B cell (primary cell): ENCODE measurements at regions not wholly inside any gene's neighbourhood (a gene's known extent, or its start where the extent isn't known, plus 50 kb on each side); places are given as distances from the start of the nearest gene placed in this dataset.

Experiments
- ATAC-seq: fragments of 200-7000 bp; cut with Tn5 transposase; one replicate; pipeline ENCODE4 v1.10.0; 2021; ENCODE audit warnings: low read depth, mild to moderate bottlenecking, moderate number of reproducible peaks, moderate library complexity
- CTCF ChIA-PET: fragments of 350-600 bp; sonication (Branson Sonifier 250); formaldehyde crosslinking; loops from one replicate; lab custom pipeline; 2021; ENCODE audit warnings: antibody characterized with exemption, inconsistent platforms; lab: Charles Lee
- POLR2A ChIA-PET: fragments of 350-600 bp; sonication (Branson Sonifier 250); formaldehyde crosslinking; loops from one replicate; lab custom pipeline; 2021; ENCODE audit warnings: antibody characterized with exemption; lab: Charles Lee
- DNase-seq: peaks from one replicate; pipeline ENCODE4 v3.0.0; 2013
- H2AFZ ChIP-seq: 2 replicates; pipeline ENCODE4 v1.6.1; 2012; ENCODE audit warnings: mild to moderate bottlenecking, low read depth, low read length; ENCODE audit not compliant: insufficient read depth, poor library complexity, severe bottlenecking
- H3K27ac ChIP-seq, 2 donors: 1 replicate in 1 of 2; 2 replicates in 1 of 2; pipeline ENCODE4 v1.5.1; 2012 to 2013; ENCODE audit warnings: low read length in 2 of 2, mild to moderate bottlenecking in 2 of 2, moderate library complexity in 1 of 2
- H3K27me3 ChIP-seq, 4 experiments: fragments of 200-600 bp in 1 of 4; sonication (generic) in 1 of 4; replicated peaks in 1 of 4; 1 replicate in 2 of 4; 2 replicates in 2 of 4; pipeline versions ENCODE4 v1.6.1 to v1.7.0; 2013 to 2016; ENCODE audit warnings: low read length in 3 of 4, mild to moderate bottlenecking in 2 of 4, mixed read lengths in 1 of 4, moderate library complexity in 1 of 4; ENCODE audit not compliant: insufficient read depth in 4 of 4, control insufficient read depth in 3 of 4; ENCODE audit errors: control extremely low read depth in 1 of 4
- H3K36me3 ChIP-seq, 2 experiments: replicated peaks in 1 of 2; 1 replicate in 1 of 2; 2 replicates in 1 of 2; pipeline versions ENCODE4 v1.6.1 to v1.7.1; 2013; ENCODE audit warnings: low read length in 1 of 2; ENCODE audit not compliant: insufficient read depth in 2 of 2, control insufficient read depth in 1 of 2; ENCODE audit errors: control extremely low read depth in 1 of 2, extremely low read depth in 1 of 2
- H3K4me1 ChIP-seq, 2 donors: fragments of 200-600 bp in 1 of 2; sonication (generic) in 1 of 2; 1 replicate in 1 of 2; 2 replicates in 1 of 2; pipeline versions ENCODE4 v1.5.1 to v1.6.1; 2013 to 2017; ENCODE audit warnings: low read length in 2 of 2; ENCODE audit not compliant: control insufficient read depth in 2 of 2, insufficient read depth in 2 of 2
- H3K4me2 ChIP-seq: replicated peaks from 2 replicates; pipeline ENCODE3; 2012; ENCODE audit warnings: mild to moderate bottlenecking, low read depth, low read length; ENCODE audit not compliant: poor library complexity, severe bottlenecking
- H3K4me3 ChIP-seq, 5 experiments: fragments of 200-600 bp in 1 of 5; sonication (generic) in 1 of 5; 1 replicate in 3 of 5; 2 replicates in 2 of 5; pipeline versions ENCODE4 v1.5.1 to v1.7.0; 2011 to 2016; ENCODE audit warnings: low read length in 4 of 5, mild to moderate bottlenecking in 4 of 5, low read depth in 2 of 5, control low read depth in 1 of 5, moderate library complexity in 1 of 5; ENCODE audit not compliant: insufficient read depth in 1 of 5; ENCODE audit errors: control extremely low read depth in 1 of 5, extremely low read depth in 1 of 5
- H3K79me2 ChIP-seq: fragments of 200-600 bp; sonication (generic); one replicate; pipeline ENCODE4 v1.6.0; 2016; ENCODE audit warnings: low read length; ENCODE audit not compliant: control insufficient read depth, insufficient read depth
- H3K9ac ChIP-seq: fragments of 200-600 bp; sonication (generic); 2 replicates; pipeline ENCODE4 v1.6.1; 2017; ENCODE audit warnings: mild to moderate bottlenecking, low read length, moderate library complexity
- H3K9me3 ChIP-seq, 3 donors: one replicate each; pipeline versions ENCODE4 v1.6.1 to v1.7.1; 2013; ENCODE audit warnings: low read length in 2 of 3; ENCODE audit not compliant: control insufficient read depth in 2 of 3, insufficient read depth in 1 of 3; ENCODE audit errors: control extremely low read depth in 1 of 3
- H4K20me1 ChIP-seq: 2 replicates; pipeline ENCODE4 v1.6.0; 2012; ENCODE audit warnings: mild to moderate bottlenecking, low read length; ENCODE audit not compliant: insufficient read depth, control insufficient read depth, poor library complexity, severe bottlenecking
- H3K27ac Mint-ChIP-seq: one replicate; pipeline ENCODE4 v1.8.0; 2021; ENCODE audit warnings: mixed read lengths
- H3K27me3 Mint-ChIP-seq: one replicate; pipeline ENCODE4 v1.8.0; 2021; ENCODE audit warnings: mixed read lengths
- H3K4me1 Mint-ChIP-seq: one replicate; pipeline ENCODE4 v1.8.0; 2021; ENCODE audit warnings: mixed read lengths
- H3K4me3 Mint-ChIP-seq: one replicate; pipeline ENCODE4 v1.8.0; 2021; ENCODE audit warnings: mixed read lengths
- H3K9me3 Mint-ChIP-seq: one replicate; pipeline ENCODE4 v1.8.0; 2022; ENCODE audit warnings: mixed read lengths; ENCODE audit not compliant: insufficient read depth
- CTCF ChIP-seq: fragments of 200-600 bp; IDR thresholded peaks from one replicate; pipeline ENCODE4 v1.8.0; 2022; ENCODE audit warnings: antibody characterized with exemption, mild to moderate bottlenecking
- EZH2 ChIP-seq: IDR thresholded peaks from 2 replicates; pipeline ENCODE4 v1.6.1; 2012; ENCODE audit warnings: borderline replicate concordance, low read depth, mild to moderate bottlenecking, moderate library complexity, low read length; ENCODE audit not compliant: insufficient read depth, poor library complexity, severe bottlenecking
- WGBS: methylation state at CpG from one replicate; pipeline ENCODE4 v1.1.5; 2013; ENCODE audit warnings: missing lambda C conversion rate; ENCODE audit not compliant: insufficient coverage; 5-methylcytosine and 5-hydroxymethylcytosine counted together
- intact Hi-C: fragments of 100-400 bp; cut with micrococcal nuclease; formaldehyde crosslinking; loops from one replicate; pipeline ENCODE4 v1.10.0; 2022

GRCh38 chr5:82564963-82565362, 286.8 kb upstream of the RPS23 start:
- H3K27ac Mint-ChIP-seq: no peak overlapping the region
- H3K4me3 ChIP-seq: no peak overlapping the region
- H3K79me2 ChIP-seq: no peaks in the 10 kb centered on the region
- intact Hi-C loops: no loop called here
- H2AFZ ChIP-seq: no peak overlapping the region
- H4K20me1 ChIP-seq: no peaks in the 10 kb centered on the region
- DNase-seq: no peak
- no peaks in the 10 kb centered on the region for H3K4me1 Mint-ChIP-seq
- H3K9me3 Mint-ChIP-seq: no peaks in the 10 kb centered on the region
- ChIA-PET CTCF (no interaction called here), POLR2A (no interaction called here)
- peaks cover 0 to 19% (median 0%) of the 10 kb centered on the region in 3 donors for H3K9me3 ChIP-seq
- no peaks in the 10 kb centered on the region for H3K27me3 Mint-ChIP-seq
- H3K27me3 ChIP-seq: no peaks in the 10 kb centered on the region
- no peak overlapping the region for H3K4me3 Mint-ChIP-seq
- TF ChIP-seq EZH2 (no peak), CTCF (no peak)
- no peak overlapping the region for H3K27ac ChIP-seq
- no peak overlapping the region for H3K9ac ChIP-seq
- H3K4me1 ChIP-seq: no peaks in the 10 kb centered on the region
- no peaks in the 10 kb centered on the region for H3K36me3 ChIP-seq
- WGBS: 86% methylated on average over 1 of the region's 1 CpG
- no peak overlapping the region for H3K4me2 ChIP-seq
- ATAC-seq: no peak

DNA sequence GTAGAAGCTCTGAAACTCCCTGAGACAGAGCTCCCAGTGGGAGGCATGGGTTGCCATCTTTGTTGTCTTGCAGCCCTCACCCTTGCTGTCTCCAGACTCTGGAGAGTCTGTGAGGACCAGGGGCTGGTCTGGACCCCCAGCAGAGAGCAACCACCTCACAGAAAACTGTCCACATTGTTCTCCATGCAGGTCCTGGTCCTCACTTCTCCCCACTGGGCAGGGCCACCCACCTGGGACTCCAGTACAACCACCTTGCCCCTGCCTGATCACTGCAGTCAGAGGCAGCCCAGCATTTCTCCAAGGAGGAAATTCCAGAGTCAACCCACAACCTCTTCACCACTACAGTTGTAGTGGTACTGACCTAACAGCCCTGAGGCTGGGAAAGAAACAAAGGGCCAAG, 285.6 kb upstream of the RPS23 start:
- no peak overlapping the region for H3K27ac ChIP-seq
- H3K27me3 ChIP-seq: no peaks in the 10 kb centered on the region
- no peaks in the 10 kb centered on the region for H3K36me3 ChIP-seq
- no peaks in the 10 kb centered on the region for H3K79me2 ChIP-seq
- DNase-seq (no peak), ATAC-seq (no peak)
- no peak overlapping the region for H3K9ac ChIP-seq
- TF ChIP-seq CTCF: no peak
- no peak overlapping the region for H2AFZ ChIP-seq
- ChIA-PET POLR2A (no interaction called here), CTCF (no interaction called here)
- H3K4me3 ChIP-seq: no peak overlapping the region
- no peaks in the 10 kb centered on the region for H4K20me1 ChIP-seq
- Mint-ChIP-seq H3K27ac (no peak overlapping the region), H3K27me3 (no peaks in the 10 kb centered on the region), H3K9me3 (no peaks in the 10 kb centered on the region), H3K4me3 (no peak overlapping the region), H3K4me1 (no peaks in the 10 kb centered on the region)
- no peak overlapping the region for H3K4me2 ChIP-seq
- intact Hi-C loops: no loop called here
- no peaks in the 10 kb centered on the region for H3K4me1 ChIP-seq
- H3K9me3 ChIP-seq: peaks cover 0 to 19% (median 0%) of the 10 kb centered on the region in 3 donors
